ENCODE measurements at regions not wholly inside any gene's neighbourhood (a gene's known extent, or its start where the extent isn't known, plus 50 kb on each side); places are given as distances from the start of the nearest gene placed in this dataset.

DNA sequence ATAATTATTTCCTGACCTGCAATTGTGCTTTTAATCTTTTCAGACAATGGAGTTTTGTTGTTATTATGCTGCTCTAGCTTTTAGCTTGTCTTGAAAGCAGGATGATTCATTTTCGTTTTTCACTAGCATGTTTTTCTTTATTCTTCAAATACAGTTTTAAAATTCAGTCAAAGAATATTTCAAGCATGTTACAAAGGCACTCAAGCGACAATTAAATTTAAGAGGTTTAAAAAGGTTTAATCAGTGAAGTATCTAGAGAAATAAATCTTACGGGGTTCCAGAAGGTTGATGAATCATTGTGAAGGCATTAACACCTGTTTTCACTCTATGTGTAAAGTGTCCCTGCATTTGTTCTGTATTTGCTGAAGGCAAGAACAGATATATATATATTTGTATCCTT, 390.7 kb upstream of the TMEFF2 start:
- H3K4me2 ChIP-seq (replicated peaks; ENCODE audit: extremely low read depth, low read length, poor library complexity, severe bottlenecking) = no peak overlapping the region
- no peak overlapping the region for H3K4me3 ChIP-seq (replicated peaks in 1 of 3; ENCODE audit: low read depth in 2 of 3, low read length in 3 of 3)
- Mint-ChIP-seq H3K36me3 (no peaks in the 10 kb centered on the region), H3K9me3 (peaks cover 0 to 3% (median 2%) of the 10 kb centered on the region in 7 donors), H3K4me3 (no peak overlapping the region), H3K27me3 (ENCODE audit: low read depth in 3 of 3) (no peaks in the 10 kb centered on the region), H3K27ac (no peak overlapping the region), H3K4me1 (no peaks in the 10 kb centered on the region)
- H4K20me1 ChIP-seq (ENCODE audit: insufficient read depth, low read length) = no peaks in the 10 kb centered on the region
- no peaks in the 10 kb centered on the region for H3K36me3 ChIP-seq (replicated peaks in 1 of 2; ENCODE audit: control insufficient read depth in 1 of 2, insufficient read depth in 2 of 2, low read length in 2 of 2)
- DNase-seq = no peak
- no peak overlapping the region for H2AFZ ChIP-seq (ENCODE audit: insufficient read depth, low read depth, low read length, poor library complexity, severe bottlenecking)
- TF ChIP-seq, protein P1, sequence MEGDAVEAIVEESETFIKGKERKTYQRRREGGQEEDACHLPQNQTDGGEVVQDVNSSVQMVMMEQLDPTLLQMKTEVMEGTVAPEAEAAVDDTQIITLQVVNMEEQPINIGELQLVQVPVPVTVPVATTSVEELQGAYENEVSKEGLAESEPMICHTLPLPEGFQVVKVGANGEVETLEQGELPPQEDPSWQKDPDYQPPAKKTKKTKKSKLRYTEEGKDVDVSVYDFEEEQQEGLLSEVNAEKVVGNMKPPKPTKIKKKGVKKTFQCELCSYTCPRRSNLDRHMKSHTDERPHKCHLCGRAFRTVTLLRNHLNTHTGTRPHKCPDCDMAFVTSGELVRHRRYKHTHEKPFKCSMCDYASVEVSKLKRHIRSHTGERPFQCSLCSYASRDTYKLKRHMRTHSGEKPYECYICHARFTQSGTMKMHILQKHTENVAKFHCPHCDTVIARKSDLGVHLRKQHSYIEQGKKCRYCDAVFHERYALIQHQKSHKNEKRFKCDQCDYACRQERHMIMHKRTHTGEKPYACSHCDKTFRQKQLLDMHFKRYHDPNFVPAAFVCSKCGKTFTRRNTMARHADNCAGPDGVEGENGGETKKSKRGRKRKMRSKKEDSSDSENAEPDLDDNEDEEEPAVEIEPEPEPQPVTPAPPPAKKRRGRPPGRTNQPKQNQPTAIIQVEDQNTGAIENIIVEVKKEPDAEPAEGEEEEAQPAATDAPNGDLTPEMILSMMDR (IDR thresholded peaks at IDR 0.05) = no peak
- no peaks in the 10 kb centered on the region for H3K27me3 ChIP-seq (ENCODE audit: control insufficient read depth in 2 of 2, insufficient read depth in 2 of 2, low read length in 2 of 2)
- H3K9ac ChIP-seq (ENCODE audit: insufficient read depth, low read length, poor library complexity, severe bottlenecking) = no peak overlapping the region
- no peaks in the 10 kb centered on the region for H3K4me1 ChIP-seq (ENCODE audit: control insufficient read depth in 1 of 2, insufficient read depth in 2 of 2, low read length in 2 of 2)
- intact Hi-C loops (cut with micrococcal nuclease) = no loop called here
- peaks cover 0 to 4% of the 10 kb centered on the region in 2 donors for H3K9me3 ChIP-seq (replicated peaks in 1 of 2; ENCODE audit: control insufficient read depth in 1 of 2, insufficient read depth in 1 of 2, low read length in 2 of 2)
- no CpG with 5 or more reads among the region's 3 CpGs for WGBS (ENCODE audit: insufficient coverage)
- no peak overlapping the region for H3K27ac ChIP-seq (ENCODE audit: low read depth in 1 of 2, low read length in 2 of 2)
- H3K79me2 ChIP-seq (ENCODE audit: insufficient read depth, low read length) = no peaks in the 10 kb centered on the region

GRCh38 chr2:192584976-192585375, 390.2 kb upstream of the TMEFF2 start:
- Histone ChIP-seq H3K9ac (ENCODE audit: insufficient read depth, low read length, poor library complexity, severe bottlenecking) (no peak overlapping the region), H3K27me3 (ENCODE audit: control insufficient read depth in 2 of 2, insufficient read depth in 2 of 2, low read length in 2 of 2) (no peaks in the 10 kb centered on the region), H3K4me1 (ENCODE audit: control insufficient read depth in 1 of 2, insufficient read depth in 2 of 2, low read length in 2 of 2) (no peaks in the 10 kb centered on the region), H3K79me2 (ENCODE audit: insufficient read depth, low read length) (no peaks in the 10 kb centered on the region), H3K36me3 (replicated peaks in 1 of 2; ENCODE audit: control insufficient read depth in 1 of 2, insufficient read depth in 2 of 2, low read length in 2 of 2) (no peaks in the 10 kb centered on the region), H3K9me3 (replicated peaks in 1 of 2; ENCODE audit: control insufficient read depth in 1 of 2, insufficient read depth in 1 of 2, low read length in 2 of 2) (peaks cover 0 to 4% of the 10 kb centered on the region in 2 donors), H3K4me2 (replicated peaks; ENCODE audit: extremely low read depth, low read length, poor library complexity, severe bottlenecking) (no peak overlapping the region), H4K20me1 (ENCODE audit: insufficient read depth, low read length) (no peaks in the 10 kb centered on the region), H3K27ac (ENCODE audit: low read depth in 1 of 2, low read length in 2 of 2) (no peak overlapping the region), H3K4me3 (replicated peaks in 1 of 3; ENCODE audit: low read depth in 2 of 3, low read length in 3 of 3) (no peak overlapping the region), H2AFZ (ENCODE audit: insufficient read depth, low read depth, low read length, poor library complexity, severe bottlenecking) (no peak overlapping the region)
- peaks cover 0 to 3% (median 2%) of the 10 kb centered on the region in 7 donors for H3K9me3 Mint-ChIP-seq
- H3K4me1 Mint-ChIP-seq = no peaks in the 10 kb centered on the region
- no peak overlapping the region for H3K27ac Mint-ChIP-seq
- no CpG with 5 or more reads among the region's 1 CpG for WGBS (ENCODE audit: insufficient coverage)
- no peak overlapping the region for H3K4me3 Mint-ChIP-seq
- TF ChIP-seq, protein P1 (IDR thresholded peaks at IDR 0.05) = no peak
- H3K36me3 Mint-ChIP-seq = no peaks in the 10 kb centered on the region
- DNase-seq = no peak
- no peaks in the 10 kb centered on the region for H3K27me3 Mint-ChIP-seq (ENCODE audit: low read depth in 3 of 3)
- intact Hi-C loops (cut with micrococcal nuclease) = no loop called here

All from CD14-positive monocyte (primary cell).